Large intestine (tissue), 3 donors: ENCODE measurements at regions not wholly inside any gene's neighbourhood (a gene's known extent, or its start where the extent isn't known, plus 50 kb on each side); places are given as distances from the start of the nearest gene placed in this dataset.

Experiments used
- DNase-seq, 2 donors: peaks; one replicate each; pipeline versions ENCODE4 v3.0.0 to v3.0.0-alpha.2; 2013
- H3K27ac ChIP-seq: one replicate; pipeline ENCODE4 v1.5.1; 2013; ENCODE audit warnings: low read length
- H3K27me3 ChIP-seq: 2 replicates; pipeline ENCODE4 v1.6.1; 2013; ENCODE audit warnings: low read length; ENCODE audit not compliant: control insufficient read depth, insufficient read depth
- H3K36me3 ChIP-seq: 2 replicates; pipeline ENCODE4 v1.6.1; 2013; ENCODE audit warnings: low read length; ENCODE audit not compliant: control insufficient read depth, insufficient read depth
- H3K4me1 ChIP-seq: one replicate; pipeline ENCODE4 v1.6.1; 2013; ENCODE audit warnings: low read length; ENCODE audit not compliant: control insufficient read depth, insufficient read depth
- H3K4me3 ChIP-seq: one replicate; pipeline ENCODE4 v1.5.1; 2013; ENCODE audit warnings: low read length
- H3K9me3 ChIP-seq: one replicate; pipeline ENCODE4 v1.6.1; 2013; ENCODE audit warnings: mild to moderate bottlenecking, low read depth, low read length, moderate library complexity; ENCODE audit not compliant: control insufficient read depth
- WGBS: methylation state at CpG from one replicate; pipeline ENCODE4 v1.1.5; 2013; ENCODE audit warnings: low lambda C conversion rate; ENCODE audit not compliant: insufficient coverage; 5-methylcytosine and 5-hydroxymethylcytosine counted together

DNA sequence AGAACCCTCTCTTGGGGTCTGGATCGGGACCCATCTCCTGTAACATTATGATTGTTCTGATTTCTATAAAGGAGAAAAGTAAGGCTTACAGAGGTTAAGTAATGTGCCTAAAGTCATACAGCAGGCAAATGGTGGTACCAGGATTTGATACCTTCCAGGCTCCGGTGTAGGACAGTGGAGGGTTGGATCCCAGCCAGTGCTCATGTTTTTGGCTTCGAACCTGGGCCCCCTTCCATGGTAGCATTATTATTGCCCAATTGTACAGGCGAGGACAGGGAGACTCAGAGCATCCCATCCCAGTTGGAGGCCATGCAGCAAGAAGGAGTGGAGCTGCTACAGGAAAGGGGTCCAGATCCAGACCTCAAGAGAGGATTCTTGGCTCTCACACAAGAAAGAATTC lies 202.7 kb downstream of the TFAP2C start:
- Histone ChIP-seq H3K27me3 (peaks cover 36% of the 10 kb centered on the region), H3K4me3 (no peak overlapping the region), H3K27ac (no peak overlapping the region), H3K36me3 (no peaks in the 10 kb centered on the region), H3K4me1 (no peaks in the 10 kb centered on the region), H3K9me3 (no peaks in the 10 kb centered on the region)
- no CpG with 5 or more reads among the region's 4 CpGs for WGBS
- no peak for DNase-seq

- Histone ChIP-seq H3K4me1 (no peaks in the 10 kb centered on the region), H3K36me3 (no peaks in the 10 kb centered on the region), H3K4me3 (no peak overlapping the region), H3K9me3 (no peaks in the 10 kb centered on the region), H3K27ac (no peak overlapping the region), H3K27me3 (peaks cover 24% of the 10 kb centered on the region)
- WGBS: no CpG with 5 or more reads among the region's 5 CpGs
- DNase-seq: no peak
Measured at GRCh38 chr20:56833427-56833826, 204.3 kb downstream of the TFAP2C start.

GRCh38 chr20:56835829-56836550 lies 206.9 kb downstream of the TFAP2C start:
- H3K4me3 ChIP-seq: no peak overlapping the region
- no CpG with 5 or more reads among the region's 4 CpGs for WGBS
- H3K9me3 ChIP-seq: no peaks in the 10 kb centered on the region
- no peaks in the 10 kb centered on the region for H3K36me3 ChIP-seq
- H3K27me3 ChIP-seq: peaks cover 10% of the 10 kb centered on the region
- no peak for DNase-seq
- H3K27ac ChIP-seq: no peak overlapping the region
- no peaks in the 10 kb centered on the region for H3K4me1 ChIP-seq

GRCh38 chr20:56839222-56839621 lies 210.1 kb downstream of the TFAP2C start:
- WGBS: 100% methylated on average over 2 of the region's 2 CpGs
- Histone ChIP-seq H3K27ac (no peak overlapping the region), H3K4me1 (no peaks in the 10 kb centered on the region), H3K4me3 (no peak overlapping the region), H3K9me3 (no peaks in the 10 kb centered on the region), H3K27me3 (peaks cover 2% of the 10 kb centered on the region), H3K36me3 (no peaks in the 10 kb centered on the region)
- DNase-seq: no peak

- H3K4me3 ChIP-seq: no peak overlapping the region
- WGBS: 90% methylated on average over 2 of the region's 5 CpGs
- no peak for DNase-seq
- peaks cover 2% of the 10 kb centered on the region for H3K27me3 ChIP-seq
- no peak overlapping the region for H3K27ac ChIP-seq
- H3K36me3 ChIP-seq: no peaks in the 10 kb centered on the region
- H3K4me1 ChIP-seq: no peaks in the 10 kb centered on the region
- H3K9me3 ChIP-seq: no peaks in the 10 kb centered on the region
Measured at GRCh38 chr20:56839786-56840185, 210.7 kb downstream of the TFAP2C start.

DNA sequence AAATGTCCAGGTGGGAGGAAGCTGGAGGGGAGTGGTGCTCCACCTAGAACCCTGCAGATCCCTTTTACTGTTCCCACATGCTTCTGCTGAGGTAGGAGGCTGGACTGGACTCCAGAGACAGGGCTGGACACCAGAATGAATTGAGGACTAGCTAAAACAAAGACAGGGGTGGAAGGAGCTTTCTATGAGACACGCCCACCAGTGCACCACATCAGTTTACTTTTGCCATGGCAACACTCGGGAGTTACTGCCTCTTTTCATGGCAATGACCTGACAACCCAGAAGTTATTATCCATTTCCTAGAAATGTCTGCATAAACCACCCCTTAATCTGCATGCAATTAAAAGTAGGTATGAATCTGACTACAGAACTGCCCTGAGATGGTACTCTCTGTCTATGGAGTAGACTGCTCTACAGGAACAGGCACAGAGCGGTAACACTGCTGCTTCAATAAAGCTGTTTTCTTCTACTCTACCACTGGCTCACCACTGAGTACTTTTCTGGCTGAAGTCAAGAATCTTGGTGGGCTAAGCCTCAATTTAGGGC lies 211.7 kb downstream of the TFAP2C start:
- DNase-seq: no peak
- no peak overlapping the region for H3K27ac ChIP-seq
- no CpG with 5 or more reads among the region's 3 CpGs for WGBS
- H3K4me3 ChIP-seq: no peak overlapping the region
- no peaks in the 10 kb centered on the region for H3K4me1 ChIP-seq
- H3K9me3 ChIP-seq: no peaks in the 10 kb centered on the region
- no peaks in the 10 kb centered on the region for H3K36me3 ChIP-seq
- peaks cover 2% of the 10 kb centered on the region for H3K27me3 ChIP-seq

DNA sequence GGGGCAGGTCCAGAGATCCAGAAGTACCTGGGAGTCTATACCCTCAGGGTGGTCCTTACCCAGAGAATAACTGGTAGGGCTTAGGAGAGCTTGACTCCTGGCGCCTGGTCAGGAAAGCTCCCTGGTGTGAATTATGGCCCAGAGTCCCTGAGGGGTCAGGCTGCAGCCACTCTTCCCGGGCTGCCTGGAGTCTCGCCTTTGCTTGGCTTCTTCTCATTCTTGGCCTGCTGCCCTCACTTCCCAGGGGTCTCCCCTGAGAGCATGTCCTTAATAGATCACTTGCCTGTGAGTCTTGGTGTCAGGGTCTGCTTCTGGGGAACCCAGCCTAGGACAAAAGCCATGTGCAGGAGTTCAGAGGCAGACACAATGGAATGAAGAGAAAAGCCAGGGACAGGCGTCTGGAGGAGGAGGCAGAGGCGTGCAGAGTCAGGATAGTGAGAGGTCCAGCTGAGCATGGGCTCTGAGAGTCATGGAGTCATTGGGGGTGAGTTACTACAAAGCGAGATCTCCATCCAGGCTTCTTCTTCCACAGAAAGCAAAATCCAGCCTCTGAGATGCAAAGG lies 212.3 kb downstream of the TFAP2C start:
- no peak overlapping the region for H3K27ac ChIP-seq
- H3K27me3 ChIP-seq: no peaks in the 10 kb centered on the region
- H3K4me1 ChIP-seq: no peaks in the 10 kb centered on the region

DNA sequence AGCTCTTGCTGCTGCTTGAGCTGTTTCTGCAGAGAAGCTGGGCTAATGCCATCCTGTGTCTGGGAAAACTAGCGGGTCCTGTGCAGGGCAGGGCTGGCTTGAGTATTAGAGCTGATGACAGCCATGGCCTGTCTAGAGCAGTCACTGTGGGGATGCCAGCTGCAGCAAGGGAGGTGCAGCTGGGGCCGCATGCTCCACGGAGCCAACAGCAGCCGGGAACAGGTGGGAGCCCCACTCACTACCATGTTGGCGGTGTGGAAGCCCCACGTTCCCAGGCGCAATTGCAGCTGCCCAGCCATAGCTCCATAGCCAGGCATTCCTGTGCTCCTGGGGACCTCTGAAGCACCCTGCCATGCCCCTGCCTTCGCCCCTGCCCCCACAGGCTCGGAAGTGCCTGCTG lies 212.9 kb downstream of the TFAP2C start:
- Histone ChIP-seq H3K27me3 (no peaks in the 10 kb centered on the region), H3K9me3 (no peaks in the 10 kb centered on the region), H3K27ac (no peak overlapping the region), H3K4me1 (no peaks in the 10 kb centered on the region), H3K36me3 (no peaks in the 10 kb centered on the region), H3K4me3 (no peak overlapping the region)
- DNase-seq: no peak
- WGBS: no CpG with 5 or more reads among the region's 9 CpGs

More for the DNA sequence above, 212.3 kb downstream of the TFAP2C start:
- no CpG with 5 or more reads among the region's 6 CpGs for WGBS
- H3K36me3 ChIP-seq: no peaks in the 10 kb centered on the region
- no peaks in the 10 kb centered on the region for H3K9me3 ChIP-seq
- no peak for DNase-seq
- no peak overlapping the region for H3K4me3 ChIP-seq

DNA sequence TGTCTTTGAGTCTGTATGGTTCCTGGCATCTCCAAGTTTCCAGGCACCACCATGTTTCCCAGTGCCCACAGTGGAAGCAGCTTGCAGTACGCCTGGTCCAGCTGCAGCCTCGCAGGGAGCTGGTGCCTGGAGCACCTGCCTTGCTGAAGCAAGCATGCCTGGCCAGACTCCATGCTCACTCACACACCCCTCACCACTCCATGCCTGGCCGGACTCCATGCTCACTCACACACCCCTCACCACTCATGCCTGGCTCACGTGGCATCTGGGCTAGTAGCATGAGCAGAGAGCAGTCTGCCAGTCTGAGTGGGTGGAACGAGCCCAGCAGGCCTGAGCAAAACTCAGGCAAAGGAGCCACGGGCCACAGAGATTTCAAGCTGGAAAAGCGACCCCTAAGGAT lies 214.3 kb downstream of the TFAP2C start:
- no CpG with 5 or more reads among the region's 7 CpGs for WGBS
- Histone ChIP-seq H3K4me3 (no peak overlapping the region), H3K27ac (no peak overlapping the region), H3K27me3 (no peaks in the 10 kb centered on the region), H3K4me1 (no peaks in the 10 kb centered on the region), H3K36me3 (no peaks in the 10 kb centered on the region), H3K9me3 (no peaks in the 10 kb centered on the region)
- no peak for DNase-seq

- Histone ChIP-seq H3K4me1 (no peaks in the 10 kb centered on the region), H3K27me3 (no peaks in the 10 kb centered on the region), H3K27ac (no peak overlapping the region), H3K36me3 (no peaks in the 10 kb centered on the region), H3K4me3 (no peak overlapping the region), H3K9me3 (no peaks in the 10 kb centered on the region)
- WGBS: no CpG with 5 or more reads among the region's 4 CpGs
- no peak for DNase-seq
Measured at GRCh38 chr20:56843817-56844216, 214.7 kb downstream of the TFAP2C start.
